ENCODE measurements at regions not wholly inside any gene's neighbourhood (a gene's known extent, or its start where the extent isn't known, plus 50 kb on each side); places are given as distances from the start of the nearest gene placed in this dataset.

GRCh38 chrX:11941571-11941970 is 183.5 kb downstream of the MSL3 start:
- Histone ChIP-seq H3K9me3 (no peaks in the 10 kb centered on the region), H3K4me2 (no peak overlapping the region), H2AFZ (ENCODE audit: low read depth) (no peak overlapping the region), H4K20me1 (ENCODE audit: insufficient read depth) (no peaks in the 10 kb centered on the region), H3F3A (replicated peaks; ENCODE audit: insufficient read depth) (peaks cover 3% of the 10 kb centered on the region), H3K79me2 (ENCODE audit: insufficient read depth) (no peaks in the 10 kb centered on the region), H3K4me1 (ENCODE audit: control insufficient read depth in 1 of 2, insufficient read depth in 2 of 2, low read depth in 1 of 2, low read length in 1 of 2) (no peaks in the 10 kb centered on the region), H3K27ac (ENCODE audit: low read depth in 2 of 2, low read length in 1 of 2) (no peak overlapping the region), H3K36me3 (replicated peaks in 1 of 2; ENCODE audit: control insufficient read depth in 1 of 2, insufficient read depth in 2 of 2, low read length in 1 of 2) (no peaks in the 10 kb centered on the region), H3K9ac (no peak overlapping the region), H3K9me2 (no peaks in the 10 kb centered on the region), H3K27me3 (ENCODE audit: insufficient read depth) (no peaks in the 10 kb centered on the region), H3K4me3 (ENCODE audit: low read depth in 2 of 2, low read length in 1 of 2) (no peak overlapping the region)
- no peak for DNase-seq
- ChIA-PET POLR2A (no interaction called here), CTCF (no interaction called here)
- TF ChIP-seq YY1 (IDR thresholded peaks at IDR 0.05; ENCODE audit: low read depth) (no peak), IRF3 (IDR thresholded peaks at IDR 0.05; ENCODE audit: low read depth, low read length) (no peak), RAD21 (IDR thresholded peaks at IDR 0.05; ENCODE audit: low read length) (no peak), MEF2A (IDR thresholded peaks at IDR 0.05; ENCODE audit: borderline replicate concordance, low read depth) (no peak), NFIC (IDR thresholded peaks at IDR 0.05; ENCODE audit: borderline replicate concordance) (no peak), TEAD4 (IDR thresholded peaks at IDR 0.05; ENCODE audit: borderline replicate concordance, insufficient read depth) (no peak), RXRA (IDR thresholded peaks at IDR 0.05; ENCODE audit: borderline replicate concordance, low read depth) (no peak), NRF1 (IDR thresholded peaks at IDR 0.05; ENCODE audit: low read depth, low read length) (no peak), CTCF (IDR thresholded peaks at IDR 0.05) (no peak)
- WGBS (ENCODE audit: low lambda C conversion rate), result 30% methylated on average over 5 of the region's 5 CpGs

GRCh38 chrX:11944501-11944900 is 186.5 kb downstream of the MSL3 start:
- Histone ChIP-seq H3K36me3 (replicated peaks in 1 of 2; ENCODE audit: control insufficient read depth in 1 of 2, insufficient read depth in 2 of 2, low read length in 1 of 2) (no peaks in the 10 kb centered on the region), H3K4me1 (ENCODE audit: control insufficient read depth in 1 of 2, insufficient read depth in 2 of 2, low read depth in 1 of 2, low read length in 1 of 2) (no peaks in the 10 kb centered on the region), H2AFZ (ENCODE audit: low read depth) (peak overlapping the region; percentile 58), H3K9me3 (no peaks in the 10 kb centered on the region), H3K79me2 (ENCODE audit: insufficient read depth) (no peaks in the 10 kb centered on the region), H3K9me2 (no peaks in the 10 kb centered on the region), H3K27ac (ENCODE audit: low read depth in 2 of 2, low read length in 1 of 2) (no peak overlapping the region), H4K20me1 (ENCODE audit: insufficient read depth) (no peaks in the 10 kb centered on the region), H3K9ac (no peak overlapping the region), H3K4me3 (ENCODE audit: low read depth in 2 of 2, low read length in 1 of 2) (no peak overlapping the region), H3K4me2 (no peak overlapping the region), H3K27me3 (ENCODE audit: insufficient read depth) (no peaks in the 10 kb centered on the region), H3F3A (replicated peaks; ENCODE audit: insufficient read depth) (peaks cover 3% of the 10 kb centered on the region)
- 4% methylated on average over 5 of the region's 5 CpGs for WGBS (ENCODE audit: low lambda C conversion rate)
- CTCF ChIA-PET, result interaction anchor here (2.7 kb wide), 1 partner anchor 17 kb away, joined by 11 read pairs; no protein-coding TSS in a partner anchor
- POLR2A ChIA-PET, result no interaction called here
- DNase-seq, result peak; percentile 26
- TF ChIP-seq TAF1 (IDR thresholded peaks at IDR 0.05; ENCODE audit: borderline replicate concordance, low read depth, low read length) (no peak), MAX (IDR thresholded peaks at IDR 0.05; ENCODE audit: low read depth) (peak; percentile 94), SIN3A (IDR thresholded peaks at IDR 0.05; ENCODE audit: borderline replicate concordance, low read depth, low read length) (no peak), FOSL2 (IDR thresholded peaks at IDR 0.05; ENCODE audit: borderline replicate concordance, low read depth) (no peak), PBX3 (IDR thresholded peaks at IDR 0.05) (no peak), RAD21 (IDR thresholded peaks at IDR 0.05; ENCODE audit: low read length) (peak; percentile 61), EP300 (IDR thresholded peaks at IDR 0.05; ENCODE audit: borderline replicate concordance in 1 of 2, low read depth in 1 of 2, low read length in 1 of 2) (no peak), REST (IDR thresholded peaks at IDR 0.05; ENCODE audit: low read depth, low read length) (no peak), FOXM1 (IDR thresholded peaks at IDR 0.05; ENCODE audit: low read depth) (no peak), RCOR1 (IDR thresholded peaks at IDR 0.05; ENCODE audit: low read length) (no peak), MXI1 (IDR thresholded peaks at IDR 0.05; ENCODE audit: low read depth, low read length) (no peak), YY1 (IDR thresholded peaks at IDR 0.05; ENCODE audit: low read depth) (peak; percentile 66; the same call in 1 of the 2 replicates), USF2 (IDR thresholded peaks at IDR 0.05; ENCODE audit: borderline replicate concordance, low read depth, low read length) (no peak)
